ENCODE measurements at regions not wholly inside any gene's neighbourhood (a gene's known extent, or its start where the extent isn't known, plus 50 kb on each side); places are given as distances from the start of the nearest gene placed in this dataset.

GRCh38 chr11:34784318-34784841, 131.8 kb downstream of the APIP start:
- H3K27ac ChIP-seq (ENCODE audit: low read depth, low read length) = no peak overlapping the region

More at GRCh38 chr11:34784318-34784841, 131.8 kb downstream of the APIP start:
- no peaks in the 10 kb centered on the region for H3K27me3 ChIP-seq (ENCODE audit: insufficient read depth, low read length)
- H3K79me2 ChIP-seq (ENCODE audit: insufficient read depth, low read length) = no peaks in the 10 kb centered on the region
- H3K4me2 ChIP-seq (ENCODE audit: low read length) = no peak overlapping the region
- no peak overlapping the region for H3K4me3 ChIP-seq (replicated peaks in 1 of 2; ENCODE audit: low read depth in 1 of 2, low read length in 2 of 2)
- H2AFZ ChIP-seq (ENCODE audit: low read depth, low read length, poor library complexity, severe bottlenecking) = no peak overlapping the region
- no peaks in the 10 kb centered on the region for H4K20me1 ChIP-seq (ENCODE audit: insufficient read depth)
- H3K9me2 ChIP-seq (ENCODE audit: insufficient read depth) = no peaks in the 10 kb centered on the region
- no peak overlapping the region for H3K9ac ChIP-seq (ENCODE audit: low read length)
- BruUV-seq (replicated peaks) = no TSS peak
- intact Hi-C loops (cut with micrococcal nuclease) = no loop called here
- H3K36me3 ChIP-seq (ENCODE audit: control insufficient read depth in 1 of 2, insufficient read depth in 2 of 2, low read length in 2 of 2) = no peaks in the 10 kb centered on the region
- ChIA-PET RAD21 (ENCODE audit: low non-redundant PET in 1 of 2, low total read pairs in 2 of 2, uncharacterized antibody in 2 of 2, unreplicated experiment in 2 of 2) (no interaction called here), CTCF (no interaction called here), POLR2A (no interaction called here)
- no peaks in the 10 kb centered on the region for H3K9me3 ChIP-seq (ENCODE audit: control insufficient read depth in 1 of 2, insufficient read depth in 1 of 2, low read depth in 1 of 2, low read length in 2 of 2)
- DNase-seq (ENCODE audit: low read depth, low spot score) (no peak), ATAC-seq (no peak)
- peaks cover 0 to 7% of the 10 kb centered on the region in 2 experiments; a peak in 1 of 4 replicates for H3K4me1 ChIP-seq (ENCODE audit: control insufficient read depth in 1 of 2, insufficient read depth in 2 of 2, low read length in 2 of 2)
- TF ChIP-seq ELF1 (IDR thresholded peaks at IDR 0.05; ENCODE audit: borderline replicate concordance, low read depth) (no peak), JUND (IDR thresholded peaks at IDR 0.05) (no peak), CBX3 (IDR thresholded peaks at IDR 0.05; ENCODE audit: low read depth) (no peak), REST (IDR thresholded peaks at IDR 0.05; ENCODE audit: low read depth) (no peak), ZFX (IDR thresholded peaks at IDR 0.05) (no peak), CEBPB (IDR thresholded peaks at IDR 0.05; ENCODE audit: low read depth) (no peak), EGR1 (IDR thresholded peaks at IDR 0.05; ENCODE audit: low read depth) (no peak), ZNF274 (IDR thresholded peaks at IDR 0.05; ENCODE audit: low read depth, low read length) (no peak), POLR2A (IDR thresholded peaks at IDR 0.05; ENCODE audit: borderline replicate concordance, extremely low read depth, insufficient read depth, insufficient read length) (no peak), SP1 (IDR thresholded peaks at IDR 0.05; ENCODE audit: low read depth) (no peak), TCF7L2 (IDR thresholded peaks at IDR 0.05; ENCODE audit: borderline replicate concordance, extremely low read depth, insufficient read depth, insufficient read length) (no peak), RAD21 (IDR thresholded peaks at IDR 0.05; ENCODE audit: low read depth) (no peak), SIN3A (IDR thresholded peaks at IDR 0.05; ENCODE audit: low read depth) (no peak), ATF3 (IDR thresholded peaks at IDR 0.05) (no peak), FOSL1 (IDR thresholded peaks at IDR 0.05; ENCODE audit: low read depth) (no peak), ZBTB33 (IDR thresholded peaks at IDR 0.05; ENCODE audit: extremely low read depth, insufficient replicate concordance, low read length) (no peak)
- TF ChIP-seq, protein P1, sequence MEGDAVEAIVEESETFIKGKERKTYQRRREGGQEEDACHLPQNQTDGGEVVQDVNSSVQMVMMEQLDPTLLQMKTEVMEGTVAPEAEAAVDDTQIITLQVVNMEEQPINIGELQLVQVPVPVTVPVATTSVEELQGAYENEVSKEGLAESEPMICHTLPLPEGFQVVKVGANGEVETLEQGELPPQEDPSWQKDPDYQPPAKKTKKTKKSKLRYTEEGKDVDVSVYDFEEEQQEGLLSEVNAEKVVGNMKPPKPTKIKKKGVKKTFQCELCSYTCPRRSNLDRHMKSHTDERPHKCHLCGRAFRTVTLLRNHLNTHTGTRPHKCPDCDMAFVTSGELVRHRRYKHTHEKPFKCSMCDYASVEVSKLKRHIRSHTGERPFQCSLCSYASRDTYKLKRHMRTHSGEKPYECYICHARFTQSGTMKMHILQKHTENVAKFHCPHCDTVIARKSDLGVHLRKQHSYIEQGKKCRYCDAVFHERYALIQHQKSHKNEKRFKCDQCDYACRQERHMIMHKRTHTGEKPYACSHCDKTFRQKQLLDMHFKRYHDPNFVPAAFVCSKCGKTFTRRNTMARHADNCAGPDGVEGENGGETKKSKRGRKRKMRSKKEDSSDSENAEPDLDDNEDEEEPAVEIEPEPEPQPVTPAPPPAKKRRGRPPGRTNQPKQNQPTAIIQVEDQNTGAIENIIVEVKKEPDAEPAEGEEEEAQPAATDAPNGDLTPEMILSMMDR (IDR thresholded peaks at IDR 0.05 in 2 of 3, conservative IDR thresholded peaks at IDR 0.05 in 1 of 3; ENCODE audit: borderline replicate concordance in 1 of 3, insufficient read depth in 1 of 3, low read depth in 2 of 3, low read length in 2 of 3) = no peak
- TF ChIP-seq, protein P2, sequence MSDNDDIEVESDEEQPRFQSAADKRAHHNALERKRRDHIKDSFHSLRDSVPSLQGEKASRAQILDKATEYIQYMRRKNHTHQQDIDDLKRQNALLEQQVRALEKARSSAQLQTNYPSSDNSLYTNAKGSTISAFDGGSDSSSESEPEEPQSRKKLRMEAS (IDR thresholded peaks at IDR 0.05) = no peak
